ENCODE measurements at regions not wholly inside any gene's neighbourhood (a gene's known extent, or its start where the extent isn't known, plus 50 kb on each side); places are given as distances from the start of the nearest gene placed in this dataset.
"Not testable (repeated sequence)": the region's sequence is repeated elsewhere in the genome, so short reads cannot be mapped to it uniquely, and the experiment has no call there.

GRCh38 chr15:36156879-36157427 is 422.5 kb upstream of the CDIN1 start:
- H3K4me1 Mint-ChIP-seq (ENCODE audit: low read depth): no peaks in the 10 kb centered on the region
- ATAC-seq: no peak
- ChIA-PET CTCF (no interaction called here), POLR2A (no interaction called here)
- no peak overlapping the region for H3K4me3 Mint-ChIP-seq
- intact Hi-C loops (cut with micrococcal nuclease): no loop called here
- no peaks in the 10 kb centered on the region for H3K36me3 Mint-ChIP-seq (ENCODE audit: low read depth)
- DNase-seq: no peak
- TF ChIP-seq CTCF (IDR thresholded peaks at IDR 0.05): no peak
- no peak overlapping the region for H3K27ac Mint-ChIP-seq
- no peaks in the 10 kb centered on the region for H3K27me3 Mint-ChIP-seq
- no peaks in the 10 kb centered on the region for H3K9me3 Mint-ChIP-seq

GRCh38 chr15:36160351-36160750 is 419.1 kb upstream of the CDIN1 start:
- no peak overlapping the region for H3K27ac Mint-ChIP-seq
- H3K27me3 Mint-ChIP-seq: no peaks in the 10 kb centered on the region
- ChIA-PET POLR2A (no interaction called here), CTCF (no interaction called here)
- H3K4me3 Mint-ChIP-seq: no peak overlapping the region
- no peak for TF ChIP-seq CTCF (IDR thresholded peaks at IDR 0.05)
- intact Hi-C loops (cut with micrococcal nuclease): no loop called here
- ATAC-seq (no peak), DNase-seq (no peak)
- H3K36me3 Mint-ChIP-seq (ENCODE audit: low read depth): no peaks in the 10 kb centered on the region
- no peaks in the 10 kb centered on the region for H3K4me1 Mint-ChIP-seq (ENCODE audit: low read depth)
- H3K9me3 Mint-ChIP-seq: peaks cover 1% of the 10 kb centered on the region

GRCh38 chr15:36161108-36161507 is 418.3 kb upstream of the CDIN1 start:
- ATAC-seq: no peak
- no peak for DNase-seq
- intact Hi-C loops (cut with micrococcal nuclease): no loop called here
- ChIA-PET CTCF (no interaction called here), POLR2A (no interaction called here)
- Mint-ChIP-seq H3K36me3 (ENCODE audit: low read depth) (no peaks in the 10 kb centered on the region), H3K27me3 (no peaks in the 10 kb centered on the region), H3K4me3 (no peak overlapping the region), H3K9me3 (peaks cover 1% of the 10 kb centered on the region), H3K27ac (no peak overlapping the region), H3K4me1 (ENCODE audit: low read depth) (no peaks in the 10 kb centered on the region)
- no peak for TF ChIP-seq CTCF (IDR thresholded peaks at IDR 0.05)

GRCh38 chr15:36161771-36162212 is 417.6 kb upstream of the CDIN1 start:
- Mint-ChIP-seq H3K4me1 (ENCODE audit: low read depth) (no peaks in the 10 kb centered on the region), H3K36me3 (ENCODE audit: low read depth) (no peaks in the 10 kb centered on the region), H3K27me3 (no peaks in the 10 kb centered on the region), H3K27ac (no peak overlapping the region), H3K4me3 (no peak overlapping the region), H3K9me3 (peaks cover 1% of the 10 kb centered on the region)
- POLR2A ChIA-PET: no interaction called here
- ATAC-seq (no peak), DNase-seq (no peak)
- CTCF ChIA-PET: no interaction called here
- no peak for TF ChIP-seq CTCF (IDR thresholded peaks at IDR 0.05)
- intact Hi-C loops (cut with micrococcal nuclease): no loop called here

- ATAC-seq; CTCF ChIA-PET; POLR2A ChIA-PET; H3K27me3 Mint-ChIP-seq; H3K27ac Mint-ChIP-seq; H3K4me1 Mint-ChIP-seq (ENCODE audit: low read depth); DNase-seq; H3K9me3 Mint-ChIP-seq; H3K36me3 Mint-ChIP-seq (ENCODE audit: low read depth); H3K4me3 Mint-ChIP-seq; intact Hi-C loops (cut with micrococcal nuclease): not testable (repeated sequence)
Observed at GRCh38 chr15:36163983-36164382, 415.4 kb upstream of the CDIN1 start.

GRCh38 chr15:36172955-36173354 is 406.5 kb upstream of the CDIN1 start:
- intact Hi-C loops (cut with micrococcal nuclease): no loop called here
- ChIA-PET POLR2A (no interaction called here), CTCF (no interaction called here)
- DNase-seq (no peak), ATAC-seq (no peak)
- H3K27ac Mint-ChIP-seq: no peak overlapping the region
- no peaks in the 10 kb centered on the region for H3K27me3 Mint-ChIP-seq
- no peak overlapping the region for H3K4me3 Mint-ChIP-seq
- no peaks in the 10 kb centered on the region for H3K4me1 Mint-ChIP-seq (ENCODE audit: low read depth)
- H3K9me3 Mint-ChIP-seq: peaks cover 1% of the 10 kb centered on the region
- no peak for TF ChIP-seq CTCF (IDR thresholded peaks at IDR 0.05)
- H3K36me3 Mint-ChIP-seq (ENCODE audit: low read depth): no peaks in the 10 kb centered on the region
